ENCODE measurements at regions not wholly inside any gene's neighbourhood (a gene's known extent, or its start where the extent isn't known, plus 50 kb on each side); places are given as distances from the start of the nearest gene placed in this dataset.

- no peak for TF ChIP-seq ZBTB11 (CRISPR knock-in tag; IDR thresholded peaks at IDR 0.05)
- no peak for TF ChIP-seq EED (IDR thresholded peaks at IDR 0.05; ENCODE audit: low read depth)
- TF ChIP-seq ETV6 (conservative IDR thresholded peaks at IDR 0.05 in 1 of 2, IDR thresholded peaks at IDR 0.05 in 1 of 2; ENCODE audit: borderline replicate concordance in 1 of 2, low read depth in 1 of 2), result no peak
Observed at GRCh38 chr10:81600185-81600584, 274.8 kb upstream of the NRG3 start (continued).

GRCh38 chr10:81603106-81603620, 271.8 kb upstream of the NRG3 start:
- Histone ChIP-seq H3K4me2 (ENCODE audit: control insufficient read depth, insufficient read depth) (no peak overlapping the region), H3K79me2 (ENCODE audit: control insufficient read depth, insufficient read depth, low read length) (no peaks in the 10 kb centered on the region), H3K9me3 (replicated peaks; ENCODE audit: control insufficient read depth, insufficient read depth, low read length) (no peaks in the 10 kb centered on the region), H3K27ac (ENCODE audit: control insufficient read depth, insufficient read depth) (no peak overlapping the region), H3K36me3 (ENCODE audit: control insufficient read depth in 2 of 2, insufficient read depth in 2 of 2, low read length in 1 of 2) (no peaks in the 10 kb centered on the region), H3K4me1 (ENCODE audit: control insufficient read depth, insufficient read depth, low read length) (no peaks in the 10 kb centered on the region), H2AFZ (ENCODE audit: control insufficient read depth, low read depth, low read length) (no peak overlapping the region), H3K9ac (ENCODE audit: control insufficient read depth, insufficient read depth, low read length) (no peak overlapping the region), H3K4me3 (no peak overlapping the region), H3K27me3 (replicated peaks in 1 of 2; ENCODE audit: control insufficient read depth in 2 of 2, insufficient read depth in 2 of 2, low read length in 1 of 2) (no peaks in the 10 kb centered on the region), H4K20me1 (ENCODE audit: control insufficient read depth, insufficient read depth) (no peaks in the 10 kb centered on the region)
- WGBS (ENCODE audit: insufficient coverage, insufficient replicate concordance, low lambda C conversion rate, missing lambda C conversion rate), result 28% methylated on average over 4 of the region's 4 CpGs
- SMC1A ChIA-PET (ENCODE audit: uncharacterized antibody, unreplicated experiment), result no interaction called here
- POLR2A ChIA-PET, result no interaction called here
- CTCF ChIA-PET, result interaction anchor here (0.6 kb wide), 1 partner anchor 17 kb away, joined by 3 read pairs; no protein-coding TSS in a partner anchor
- BruUV-seq (replicated peaks), result no TSS peak
- FAIRE-seq (no peak), DNase-seq (ENCODE audit: low read depth, low spot score) (no peak), ATAC-seq (no peak)
- intact Hi-C loops (cut with micrococcal nuclease; ENCODE audit: unreplicated experiment) (no loop called here), in situ Hi-C loops (cut with MboI) (no loop called here)
- no peak for TF ChIP-seq BRCA1 (IDR thresholded peaks at IDR 0.05; ENCODE audit: low read depth, low read length)
- TF ChIP-seq E4F1 (IDR thresholded peaks at IDR 0.05; ENCODE audit: borderline replicate concordance, partially characterized antibody), result no peak
- no peak for TF ChIP-seq NKRF (conservative IDR thresholded peaks at IDR 0.05)
- no peak for TF ChIP-seq ZNF274 (IDR thresholded peaks at IDR 0.05; ENCODE audit: insufficient read depth, insufficient read length)
- no peak for TF ChIP-seq PAX8 (IDR thresholded peaks at IDR 0.05)
- TF ChIP-seq ZNF622 (IDR thresholded peaks at IDR 0.05), result no peak
- no peak for TF ChIP-seq CHD4 (IDR thresholded peaks at IDR 0.05)
- no peak for TF ChIP-seq SMC3 (IDR thresholded peaks at IDR 0.05; ENCODE audit: borderline replicate concordance, low read length)
- no peak for TF ChIP-seq CBX5 (IDR thresholded peaks at IDR 0.05; ENCODE audit: low read depth)
- TF ChIP-seq KAT2A (conservative IDR thresholded peaks at IDR 0.05; ENCODE audit: control insufficient read depth, low read depth, low read length), result no peak
- RAD21 ChIA-PET (ENCODE audit: unreplicated experiment), result no interaction called here
